HG02571 (cell line): ENCODE measurements at regions not wholly inside any gene's neighbourhood (a gene's known extent, or its start where the extent isn't known, plus 50 kb on each side); places are given as distances from the start of the nearest gene placed in this dataset.

Experiments
- ATAC-seq: cut with Tn5 transposase; IDR thresholded peaks from one replicate; pipeline ENCODE4 v1.9.1; 2021; ENCODE audit warnings: mild to moderate bottlenecking, moderate library complexity; ENCODE audit not compliant: unreplicated experiment

DNA sequence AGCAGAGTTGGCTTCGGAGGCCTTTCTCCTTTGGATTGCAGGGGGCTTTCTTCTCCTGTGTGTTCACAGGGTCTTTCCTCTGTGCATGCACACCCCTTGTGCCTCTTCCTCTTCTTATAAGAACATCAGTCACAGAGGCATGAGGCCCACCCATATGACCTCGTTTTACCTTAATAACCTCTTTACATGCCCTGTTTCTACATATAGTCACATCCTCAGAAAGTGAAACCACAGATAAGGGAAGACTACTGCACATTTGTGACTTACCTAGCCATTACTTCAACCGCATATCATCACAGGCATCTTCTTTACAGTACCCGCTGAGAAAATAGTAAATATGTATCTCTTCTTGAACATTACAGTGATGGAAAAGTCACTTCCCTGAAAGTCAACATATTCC is 204.9 kb upstream of the TARS1 start:
- no peak for ATAC-seq

DNA sequence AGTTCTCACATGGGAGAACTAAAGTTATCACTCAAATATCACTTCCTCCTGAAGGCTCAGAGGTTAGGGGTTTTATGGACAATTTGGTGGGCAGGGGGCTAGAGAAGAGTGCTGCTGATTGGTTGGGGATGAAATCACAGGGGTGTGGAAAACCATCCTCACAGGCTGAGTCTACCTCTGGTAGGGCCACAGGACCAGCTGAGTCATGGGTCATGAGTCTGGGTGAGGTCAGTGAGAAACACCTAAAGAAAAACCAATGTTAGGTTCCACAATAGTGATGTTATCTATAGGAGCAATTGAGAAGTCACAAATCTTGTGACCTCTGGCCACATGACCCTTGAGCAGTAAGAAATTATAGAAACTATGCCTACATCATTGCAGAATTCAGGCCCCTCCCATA is 203.3 kb upstream of the TARS1 start:
- ATAC-seq: no peak

DNA sequence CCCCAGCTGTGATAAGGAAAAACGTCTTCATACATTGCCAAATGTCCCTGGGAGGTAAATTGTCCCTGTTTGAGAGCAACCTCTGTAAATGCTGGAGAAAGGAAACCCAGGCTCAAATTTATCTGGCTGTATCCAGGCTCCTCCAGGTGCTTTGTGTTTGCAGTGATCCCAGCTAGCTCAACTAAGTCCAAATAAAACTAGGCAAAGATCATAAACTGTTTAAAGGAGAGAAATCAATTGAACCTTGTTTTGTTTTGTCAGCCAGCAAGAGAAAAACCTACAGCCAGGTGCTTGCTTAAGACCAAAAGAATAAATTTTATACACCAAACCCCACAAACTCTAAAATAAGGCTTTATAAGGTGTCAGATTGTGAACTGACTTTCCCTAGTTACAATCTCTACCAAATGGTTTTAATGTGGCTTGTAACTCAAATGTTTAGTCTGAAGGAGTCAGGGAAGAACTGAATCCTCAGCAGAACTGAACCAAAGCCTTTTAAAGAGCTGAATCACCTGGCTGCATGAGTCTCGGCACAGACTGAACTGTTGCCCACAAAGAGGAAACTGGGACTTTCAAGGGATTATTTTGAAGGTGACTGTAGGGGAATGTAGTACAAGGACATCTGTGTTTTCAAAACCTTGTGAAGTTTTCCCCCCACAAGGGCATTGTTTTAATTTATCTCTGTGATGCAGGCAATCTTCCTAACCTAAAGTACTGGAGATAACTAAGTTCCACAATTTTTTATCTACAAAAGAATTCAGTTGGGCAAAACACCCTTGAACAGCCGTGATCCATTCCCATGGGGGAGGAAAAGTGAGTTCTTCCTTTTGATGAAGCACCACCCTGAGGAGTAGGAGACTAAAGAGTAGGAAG is 201.7 kb upstream of the TARS1 start:
- ATAC-seq: no peak

DNA sequence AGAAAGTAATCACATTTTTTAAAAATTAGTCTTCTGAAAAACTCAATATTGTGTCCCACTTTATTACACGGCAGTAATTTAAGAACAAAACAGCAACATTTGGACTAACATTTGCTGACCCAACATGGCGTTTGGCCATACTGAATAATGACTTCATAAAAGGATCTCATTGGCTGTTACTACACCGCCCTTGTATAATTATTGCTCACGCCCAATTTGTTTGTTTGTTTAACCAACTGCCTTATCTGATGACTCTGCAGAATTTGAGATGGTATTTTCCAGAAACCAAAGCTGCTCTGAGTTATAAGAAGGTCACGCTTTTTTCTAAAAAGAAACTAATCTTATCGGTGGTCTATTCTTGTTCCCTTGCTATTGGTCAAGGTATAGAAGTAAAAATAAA is 200.2 kb upstream of the TARS1 start:
- ATAC-seq: no peak

DNA sequence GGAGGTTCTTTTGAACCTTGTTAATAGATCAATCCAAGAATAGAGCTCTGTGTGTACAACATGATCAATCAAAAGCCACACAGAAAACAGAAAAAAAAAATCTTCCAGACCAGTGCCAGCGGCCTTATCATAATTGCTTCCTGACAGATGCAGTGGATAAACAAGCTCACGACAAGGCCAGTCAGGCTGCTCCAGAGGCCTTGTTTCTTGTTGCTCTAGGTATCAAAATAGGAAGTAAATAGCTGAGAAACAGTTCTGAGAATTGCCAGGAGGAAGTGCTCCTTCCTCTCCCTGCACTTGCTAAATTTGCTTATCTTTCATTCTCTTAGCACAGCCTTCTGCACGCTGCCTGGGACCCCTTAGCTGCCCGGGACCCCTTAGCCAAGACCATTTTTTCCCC is 199.0 kb upstream of the TARS1 start:
- no peak for ATAC-seq

DNA sequence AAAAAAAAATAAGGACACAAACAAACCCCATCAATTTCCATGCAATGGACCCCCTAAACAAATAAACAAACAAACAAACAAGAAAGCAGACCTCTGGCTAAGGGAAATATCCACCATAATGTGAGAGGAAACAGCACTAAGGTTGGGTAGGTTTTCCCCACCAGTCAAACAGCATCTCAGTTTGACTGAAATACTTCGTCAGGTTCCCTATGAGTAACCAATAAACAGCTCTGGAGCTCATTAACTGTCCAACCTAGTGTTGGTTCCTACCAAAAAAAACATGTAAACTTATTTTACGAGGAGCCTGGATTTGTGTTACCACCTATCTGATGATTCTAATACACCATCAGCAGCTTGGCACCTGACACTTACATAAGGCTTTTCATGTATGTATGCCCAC is 198.5 kb upstream of the TARS1 start:
- no peak for ATAC-seq

DNA sequence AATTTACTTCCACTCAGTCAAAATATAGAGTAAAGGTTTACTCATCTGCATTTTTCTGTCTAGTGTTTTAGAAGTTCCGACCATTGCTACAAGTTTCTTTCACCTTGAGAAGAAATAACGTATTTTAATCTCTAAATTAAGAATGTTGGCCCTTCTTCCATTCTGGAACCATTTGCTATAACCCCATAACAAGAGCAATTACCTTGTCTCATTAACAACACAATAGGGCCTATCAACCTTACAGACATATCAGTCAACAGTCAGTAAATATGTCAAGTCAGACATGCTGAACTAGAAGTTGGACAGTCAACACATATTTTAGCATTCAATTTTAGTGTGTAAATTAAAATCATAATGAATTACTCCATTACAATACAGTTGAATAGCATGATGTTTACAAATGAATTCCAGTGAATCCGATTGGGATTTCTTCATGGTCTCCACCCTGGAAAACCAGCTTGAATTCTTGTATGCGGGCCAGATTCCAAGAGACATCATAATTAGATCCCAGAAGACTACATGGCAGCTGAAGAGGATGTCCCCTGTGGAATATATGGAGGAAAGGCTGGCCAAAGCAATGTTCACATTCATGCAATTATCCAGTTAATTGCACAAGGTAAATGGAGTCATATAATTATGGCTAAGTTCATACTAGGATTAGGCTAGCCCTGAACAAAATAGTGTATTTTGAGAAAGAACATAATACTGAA is 196.2 kb upstream of the TARS1 start:
- ATAC-seq: no peak

DNA sequence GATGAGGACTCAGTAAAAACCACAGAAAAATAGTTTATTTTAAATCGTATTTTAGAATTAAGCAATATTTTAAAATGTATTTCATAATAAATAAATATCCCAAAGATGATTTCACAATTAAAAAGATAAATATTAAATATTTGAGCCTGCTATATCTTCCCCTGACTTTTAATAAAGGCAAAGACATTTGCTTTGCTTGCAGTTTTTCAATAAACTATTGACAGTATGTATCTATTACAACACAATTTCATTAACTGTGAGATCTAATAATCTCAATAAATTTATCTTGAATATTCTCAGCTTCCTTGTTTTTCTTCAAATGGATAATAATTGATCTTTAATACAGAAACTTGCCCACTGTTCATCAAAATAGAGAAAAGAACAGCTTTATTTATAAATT is 186.2 kb upstream of the TARS1 start:
- no peak for ATAC-seq

DNA sequence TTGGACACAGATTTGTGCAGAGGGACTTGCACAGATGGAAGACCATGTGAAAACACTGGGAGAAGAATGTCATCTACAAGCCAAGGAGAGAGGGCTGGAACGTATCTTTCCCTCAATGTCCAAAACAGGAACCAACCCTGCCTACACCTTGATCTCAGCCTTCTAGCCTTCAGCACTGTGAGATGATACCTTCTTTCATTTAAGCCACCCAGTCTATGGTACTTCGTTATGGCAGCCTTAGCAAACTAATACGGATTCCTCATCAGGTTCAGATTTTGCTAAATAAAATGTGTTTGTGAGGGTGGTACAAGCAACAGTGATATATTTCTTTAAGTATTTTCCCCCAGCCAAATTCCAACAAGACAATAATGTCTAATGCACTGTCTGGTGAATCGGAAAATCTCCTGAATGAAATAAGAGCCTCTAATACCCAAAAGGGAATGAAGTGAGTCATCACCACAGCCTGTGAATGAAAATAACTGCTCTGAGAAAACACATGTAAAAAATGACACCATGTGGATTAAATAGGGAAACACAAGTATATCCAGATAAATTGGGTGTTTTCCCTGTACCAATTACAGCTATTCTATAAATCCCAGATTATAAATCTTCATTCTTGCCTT is 182.8 kb upstream of the TARS1 start:
- no peak for ATAC-seq

DNA sequence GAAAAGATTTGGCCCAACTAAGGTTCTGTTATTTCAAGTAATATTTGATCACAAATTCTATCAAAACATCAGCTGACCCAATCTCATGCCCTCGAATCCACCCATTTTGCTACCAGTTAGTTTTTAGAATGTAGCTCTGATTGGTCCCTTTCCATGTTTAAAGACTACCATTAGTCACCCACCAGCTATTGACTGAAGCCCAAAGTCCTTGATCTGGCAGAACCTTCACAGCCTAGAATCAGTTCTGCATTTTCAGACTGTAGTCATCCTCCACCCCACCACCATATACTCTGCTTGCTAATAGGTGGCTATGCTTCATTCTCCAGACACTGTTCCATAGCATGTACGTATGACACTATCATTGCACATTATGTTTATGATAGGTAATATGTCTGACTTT is 182.2 kb upstream of the TARS1 start:
- ATAC-seq: no peak

DNA sequence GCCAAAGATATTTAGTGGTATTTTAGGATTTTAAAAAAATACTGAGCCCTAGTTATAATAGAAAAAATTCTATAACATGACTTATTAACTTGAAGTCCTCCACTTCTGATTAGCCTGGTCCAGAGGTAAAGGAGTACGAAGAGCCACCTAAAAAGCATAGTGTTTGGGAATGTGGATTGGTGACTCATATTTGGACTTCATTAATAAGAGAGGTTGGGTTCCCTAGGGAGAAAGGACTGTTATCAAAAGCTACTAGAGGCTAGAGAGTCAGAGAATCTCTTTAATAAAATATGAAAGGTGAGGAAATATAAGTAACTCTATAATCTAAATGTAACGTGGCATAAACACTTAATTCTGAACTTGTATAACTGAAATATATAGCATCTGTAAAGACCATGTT is 180.7 kb upstream of the TARS1 start:
- no peak for ATAC-seq

DNA sequence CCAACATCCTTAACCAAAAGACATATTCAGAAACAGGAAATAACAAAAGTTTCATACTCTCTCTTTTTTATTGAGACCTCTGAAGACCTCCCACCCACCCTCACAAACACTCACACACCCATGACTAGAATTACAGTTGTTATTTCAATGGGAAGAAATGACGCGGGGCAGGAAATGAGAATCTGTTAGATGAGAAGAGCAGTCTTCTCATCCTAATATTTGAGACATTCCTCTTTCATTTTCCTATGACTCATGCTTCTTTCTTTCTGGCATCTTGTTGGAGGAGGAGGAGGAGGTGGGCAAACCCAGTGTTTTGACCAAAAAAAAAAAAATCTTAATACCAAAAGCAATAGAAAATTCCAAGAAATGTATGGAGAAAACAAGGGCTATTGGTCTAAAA is 179.5 kb upstream of the TARS1 start:
- ATAC-seq: no peak

DNA sequence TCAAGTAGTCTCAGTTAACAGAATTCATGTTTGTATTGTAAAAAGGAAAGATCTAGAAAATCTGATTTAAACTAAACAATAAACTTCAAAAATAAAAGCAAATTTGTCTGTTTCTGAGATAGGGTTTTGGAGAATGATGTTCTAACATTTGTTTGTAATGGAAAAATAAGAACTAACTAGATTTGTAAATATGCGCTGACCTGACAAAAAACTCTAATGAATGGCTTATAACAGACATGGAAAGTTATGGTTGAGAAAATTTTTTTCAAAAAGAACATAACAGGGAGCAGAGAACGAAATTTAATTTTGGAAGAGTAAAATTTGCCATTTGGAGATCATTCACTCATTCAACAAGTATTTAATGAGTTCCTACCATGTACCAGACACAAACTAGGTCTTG is 179.0 kb upstream of the TARS1 start:
- ATAC-seq: no peak

DNA sequence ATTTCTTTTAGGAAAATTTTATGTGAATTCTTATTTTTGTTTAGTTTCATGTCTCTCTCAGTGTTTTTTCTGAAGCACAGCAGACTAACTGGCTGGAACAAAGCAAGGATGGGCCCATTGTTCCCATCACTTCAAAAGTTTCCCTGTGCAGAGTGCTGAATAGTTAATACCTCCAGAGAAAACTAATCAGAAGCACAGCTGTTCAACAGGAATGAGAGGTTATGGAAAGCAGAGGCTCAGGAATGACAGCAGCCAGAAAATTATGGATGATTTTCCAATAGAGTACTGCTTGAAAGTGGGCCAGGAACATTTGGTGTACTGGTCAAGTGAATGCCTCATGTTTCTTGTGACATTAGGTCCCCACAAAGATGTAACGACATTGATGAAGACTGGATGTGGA is 173.0 kb upstream of the TARS1 start:
- no peak for ATAC-seq

DNA sequence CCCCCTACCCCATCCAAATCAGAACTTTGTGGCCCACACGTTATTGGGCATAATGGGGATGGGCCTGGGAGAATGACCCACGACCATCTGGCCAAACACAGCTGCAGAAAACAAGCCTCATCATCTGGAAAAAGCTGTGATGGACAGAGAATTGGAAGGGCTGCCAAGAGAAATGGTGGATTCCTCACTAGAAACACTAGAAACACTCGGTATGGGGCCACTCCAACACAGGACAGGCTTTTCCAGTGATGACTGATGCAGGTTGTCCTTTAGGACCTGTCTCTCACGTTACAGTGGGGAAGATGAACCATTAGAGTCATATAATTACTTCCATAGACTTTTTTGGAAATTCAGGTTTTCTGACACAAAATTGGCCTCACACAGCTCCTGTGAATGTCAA is 172.4 kb upstream of the TARS1 start:
- ATAC-seq: no peak

DNA sequence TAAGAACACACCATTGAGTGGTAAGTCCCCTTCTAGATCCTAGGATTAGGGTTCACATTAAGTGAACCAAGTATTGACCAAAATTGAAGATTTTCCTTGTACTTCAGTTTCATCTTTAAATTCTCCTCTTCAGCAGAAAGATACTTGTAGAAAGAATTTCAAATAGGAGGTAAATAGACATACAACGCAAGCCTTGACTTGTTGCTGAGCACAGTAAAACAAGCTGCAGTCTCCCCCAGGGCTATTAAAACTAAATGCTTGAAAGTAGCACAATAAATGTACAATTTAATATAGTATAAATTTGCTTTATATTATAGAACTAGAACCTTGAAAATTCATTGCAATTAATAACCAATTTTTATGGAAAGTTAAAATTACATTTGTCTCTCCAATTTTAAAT is 170.1 kb upstream of the TARS1 start:
- ATAC-seq: no peak

DNA sequence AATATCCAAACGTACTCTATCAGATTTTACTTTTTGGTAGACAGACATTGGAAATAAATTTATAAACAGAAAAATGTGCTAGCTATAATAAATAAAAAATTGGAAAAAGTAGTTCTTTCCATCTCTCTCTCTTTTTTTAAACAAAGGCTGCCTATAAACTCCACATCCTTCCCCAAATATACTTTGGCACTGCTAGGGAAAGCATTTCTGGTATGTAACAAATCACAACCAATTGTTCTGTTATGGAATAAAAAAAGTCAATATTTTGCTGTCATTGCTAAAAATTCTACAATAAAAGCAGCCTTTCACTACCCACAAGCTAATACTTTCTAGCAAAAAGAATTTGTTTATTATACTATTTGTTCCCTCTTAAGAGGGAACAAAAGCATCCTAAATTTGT is 169.2 kb upstream of the TARS1 start:
- ATAC-seq: no peak

DNA sequence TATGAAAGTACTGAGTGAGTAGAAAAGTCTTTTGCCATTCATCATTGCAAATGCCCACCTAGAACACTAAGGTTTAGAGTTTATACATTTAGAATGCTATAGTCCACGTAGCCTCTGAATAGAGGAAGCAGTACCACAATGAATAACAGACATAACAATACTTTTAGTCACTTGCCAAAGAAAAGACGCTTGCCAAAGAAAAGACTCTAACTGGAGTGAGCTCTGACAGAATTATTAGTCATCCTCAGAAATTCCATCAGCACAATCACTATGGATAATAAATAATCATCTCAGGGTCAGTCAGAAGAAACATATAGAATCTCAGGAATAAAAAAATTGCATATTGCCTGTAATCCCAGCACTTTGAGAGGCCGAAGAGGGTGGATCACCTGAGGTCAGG is 168.5 kb upstream of the TARS1 start:
- ATAC-seq: no peak

DNA sequence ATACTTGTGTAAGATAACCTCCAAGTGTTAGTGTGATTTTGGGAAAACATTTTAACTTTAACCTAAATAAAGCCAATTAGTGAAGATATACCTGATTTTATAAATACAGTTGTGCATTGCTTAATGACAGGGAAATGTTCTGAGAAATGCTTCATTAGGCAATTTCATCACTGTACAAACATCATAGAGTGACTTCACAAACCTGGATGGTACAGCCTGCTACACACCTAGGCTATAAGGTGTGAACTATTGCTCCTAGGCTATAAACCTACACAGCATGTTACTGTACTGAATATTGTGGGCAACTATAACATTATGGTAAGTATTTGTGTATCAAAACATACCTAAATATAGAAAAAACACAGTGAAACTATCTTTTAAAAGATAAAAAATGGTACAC is 166.8 kb upstream of the TARS1 start:
- no peak for ATAC-seq

DNA sequence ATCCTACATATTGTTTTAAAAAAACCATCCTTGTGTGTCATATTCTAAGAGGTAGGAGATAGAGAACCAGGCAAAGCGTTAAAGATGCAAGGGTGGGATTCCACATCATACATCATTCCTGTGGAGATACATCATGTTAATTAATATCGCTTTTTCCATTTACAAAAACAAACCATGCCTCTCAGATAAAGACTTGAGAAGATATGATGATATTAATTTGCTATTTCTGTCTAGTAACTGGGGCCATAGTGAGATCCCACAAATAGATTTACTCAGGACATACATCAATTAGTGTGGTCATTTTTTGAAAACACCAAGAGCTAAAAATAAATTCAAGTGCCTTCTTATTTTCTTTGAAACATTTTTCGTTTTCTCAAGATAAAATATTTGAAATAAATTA is 165.4 kb upstream of the TARS1 start:
- ATAC-seq: no peak

DNA sequence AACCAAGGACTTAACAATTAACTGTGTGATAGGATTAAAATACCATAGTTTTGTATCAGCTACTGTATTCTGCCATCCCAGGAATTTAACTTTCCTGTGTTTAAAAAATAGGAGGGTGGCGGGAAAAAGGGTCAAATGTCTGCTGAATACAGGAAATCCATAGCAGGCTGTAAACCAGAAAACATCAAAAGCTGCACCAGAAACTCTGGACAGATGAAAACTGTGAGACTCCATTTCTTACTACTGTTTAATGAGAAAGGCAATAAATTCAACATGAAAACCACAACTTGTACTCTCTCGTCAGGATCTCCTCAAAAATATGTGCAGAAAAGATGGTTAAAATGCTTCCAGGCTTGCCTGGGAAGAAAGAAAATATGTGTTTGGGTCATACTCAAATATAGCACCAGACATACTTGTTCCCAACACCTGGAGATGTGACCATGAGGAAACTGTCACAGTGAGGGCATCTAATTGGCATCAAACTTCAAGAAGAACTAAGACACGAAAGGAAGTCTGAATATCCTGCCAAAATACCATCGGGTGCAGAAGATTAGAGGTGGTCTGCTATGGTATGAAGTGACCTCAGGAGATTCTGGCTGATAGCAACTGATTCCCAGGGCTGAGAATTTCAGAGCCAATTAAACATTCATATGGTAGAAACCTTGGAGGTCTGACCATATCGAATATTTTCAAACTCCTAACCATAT is 164.7 kb upstream of the TARS1 start:
- ATAC-seq: no peak

DNA sequence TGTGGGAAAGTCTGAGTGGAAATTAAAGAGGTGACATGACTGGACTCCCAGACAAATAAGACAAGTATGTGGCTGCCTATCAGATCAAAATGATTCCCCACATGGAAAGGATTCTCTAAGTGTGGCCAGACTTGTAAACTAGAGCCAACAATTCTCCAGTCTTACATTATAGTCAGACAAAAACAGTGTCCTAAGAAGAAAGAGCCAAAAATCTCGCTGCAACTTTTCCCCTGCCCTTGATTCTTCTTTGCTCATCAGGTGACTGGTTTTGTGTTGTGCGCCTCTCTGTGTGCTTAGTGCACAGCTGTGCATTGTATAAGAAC is 164.2 kb upstream of the TARS1 start:
- no peak for ATAC-seq
